ENCODE measurements at regions not wholly inside any gene's neighbourhood (a gene's known extent, or its start where the extent isn't known, plus 50 kb on each side); places are given as distances from the start of the nearest gene placed in this dataset.

GRCh38 chr10:32205670-32206069 lies 141.3 kb downstream of the EPC1 start:
- Histone ChIP-seq H3K36me3 (no peaks in the 10 kb centered on the region), H3K27me3 (no peaks in the 10 kb centered on the region), H3K9me3 (no peaks in the 10 kb centered on the region), H3K9ac (ENCODE audit: low read depth in 2 of 2, low read length in 2 of 2) (no peak overlapping the region), H3K4me3 (no peak overlapping the region), H3K4me1 (no peaks in the 10 kb centered on the region), H3K27ac (no peak overlapping the region)
- TF ChIP-seq CTCF (IDR thresholded peaks at IDR 0.05): no peak
- intact Hi-C loops (cut with DNase I): no loop called here
- no peak for DNase-seq

DNA sequence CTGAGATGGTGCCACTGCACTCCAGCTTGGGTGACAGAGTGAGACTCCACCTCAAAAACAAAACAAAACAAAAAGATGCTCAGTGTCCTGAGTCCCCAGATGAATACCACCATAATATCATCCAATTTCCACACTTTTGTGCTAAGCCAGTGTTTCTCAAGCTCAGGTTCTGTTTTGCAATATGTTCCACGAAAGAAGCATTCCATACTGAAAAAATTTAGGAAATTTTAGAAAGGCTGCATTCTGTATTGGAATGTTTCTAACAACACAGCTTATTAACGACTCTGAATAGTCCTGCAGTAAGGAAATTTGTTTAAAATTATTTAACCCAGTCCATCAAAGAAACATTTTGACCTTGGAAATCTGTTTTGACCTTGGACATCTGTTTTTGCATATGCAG lies 142.4 kb downstream of the EPC1 start:
- TF ChIP-seq CTCF (IDR thresholded peaks at IDR 0.05): no peak
- no peaks in the 10 kb centered on the region for H3K9me3 ChIP-seq
- no peak overlapping the region for H3K27ac ChIP-seq
- H3K36me3 ChIP-seq: no peaks in the 10 kb centered on the region
- intact Hi-C loops (cut with DNase I): no loop called here
- H3K9ac ChIP-seq (ENCODE audit: low read depth in 2 of 2, low read length in 2 of 2): no peak overlapping the region
- H3K27me3 ChIP-seq: no peaks in the 10 kb centered on the region
- no peak for DNase-seq
- H3K4me3 ChIP-seq: no peak overlapping the region
- H3K4me1 ChIP-seq: no peaks in the 10 kb centered on the region

DNA sequence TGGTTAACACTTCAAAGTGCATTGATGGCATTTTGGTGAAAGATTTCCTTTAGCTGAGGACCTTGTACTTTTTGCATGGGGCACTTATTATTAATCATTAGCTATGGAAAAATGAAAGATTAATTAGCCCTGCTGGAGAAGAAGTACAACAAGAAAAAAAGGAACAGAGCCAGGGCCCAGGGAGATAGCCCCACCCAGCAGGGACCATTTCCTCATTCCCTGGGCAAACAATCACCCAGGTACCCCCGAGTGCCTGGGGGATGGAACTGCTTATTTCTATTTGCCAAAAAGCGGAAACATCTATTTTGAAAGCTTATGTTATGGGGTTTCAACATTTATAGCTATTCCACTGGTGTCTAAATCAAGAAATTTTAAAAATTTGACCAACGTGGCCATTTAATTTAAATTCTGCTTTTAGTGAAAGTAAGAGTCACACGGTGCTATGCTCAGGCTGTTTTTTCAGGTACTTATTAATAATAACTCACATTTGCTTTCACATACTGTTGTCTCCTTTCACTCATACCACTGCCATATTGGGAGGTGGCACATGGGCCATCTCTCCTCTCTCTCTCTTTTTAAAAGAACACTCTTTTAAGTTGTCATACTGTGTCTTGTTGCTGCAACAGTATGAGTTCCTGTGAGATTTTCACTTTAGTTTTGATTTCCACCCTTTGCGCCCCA lies 143.6 kb upstream of the KIF5B start:
- intact Hi-C loops (cut with DNase I): loop anchor here (10.0 kb wide), 2 partner anchors 145 kb away; partner anchors contain the start of genes EPC1 and KIF5B
- H3K27ac ChIP-seq: no peak overlapping the region

DNA sequence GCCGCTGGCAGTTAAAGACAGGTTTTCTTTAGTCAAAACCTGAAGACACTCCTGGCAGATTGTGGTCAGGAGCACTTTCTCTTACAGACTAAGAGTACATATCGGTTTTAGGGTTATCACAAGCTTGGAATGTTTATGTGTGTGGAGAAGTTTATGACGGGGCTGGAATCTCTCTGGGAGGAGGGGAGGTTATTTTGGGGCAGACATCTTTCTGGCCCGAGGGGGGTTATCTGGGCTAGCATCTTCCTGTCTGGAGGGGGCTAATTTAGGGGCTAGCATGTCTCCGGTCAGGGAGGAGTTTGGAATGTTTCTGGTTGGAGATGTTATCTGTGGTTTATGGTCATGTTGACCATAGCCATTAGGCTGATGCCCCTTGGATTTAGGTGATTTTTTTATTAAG lies 141.2 kb upstream of the KIF5B start:
- Histone ChIP-seq H3K4me1 (no peaks in the 10 kb centered on the region), H3K27me3 (no peaks in the 10 kb centered on the region), H3K9ac (ENCODE audit: low read depth in 2 of 2, low read length in 2 of 2) (no peak overlapping the region), H3K36me3 (no peaks in the 10 kb centered on the region), H3K4me3 (no peak overlapping the region), H3K9me3 (no peaks in the 10 kb centered on the region), H3K27ac (no peak overlapping the region)
- intact Hi-C loops (cut with DNase I): loop anchor here (10.0 kb wide), 2 partner anchors 143 to 147 kb away; partner anchors contain the start of genes EPC1 and KIF5B
- DNase-seq: no peak
- TF ChIP-seq CTCF (IDR thresholded peaks at IDR 0.05): no peak

More for the DNA sequence above, 143.6 kb upstream of the KIF5B start:
- H3K9me3 ChIP-seq: no peaks in the 10 kb centered on the region
- TF ChIP-seq CTCF (IDR thresholded peaks at IDR 0.05): no peak
- no peak for DNase-seq
- no peak overlapping the region for H3K4me3 ChIP-seq
- H3K9ac ChIP-seq (ENCODE audit: low read depth in 2 of 2, low read length in 2 of 2): no peak overlapping the region
- no peaks in the 10 kb centered on the region for H3K27me3 ChIP-seq
- H3K36me3 ChIP-seq: no peaks in the 10 kb centered on the region
- no peaks in the 10 kb centered on the region for H3K4me1 ChIP-seq

- H3K27ac ChIP-seq: no peak overlapping the region
- no peak overlapping the region for H3K9ac ChIP-seq (ENCODE audit: low read depth in 2 of 2, low read length in 2 of 2)
- intact Hi-C loops (cut with DNase I): loop anchor here (10.0 kb wide), 2 partner anchors 136 to 154 kb away; partner anchors contain the start of genes EPC1 and KIF5B
- no peaks in the 10 kb centered on the region for H3K27me3 ChIP-seq
- H3K36me3 ChIP-seq: no peaks in the 10 kb centered on the region
- no peaks in the 10 kb centered on the region for H3K9me3 ChIP-seq
- no peaks in the 10 kb centered on the region for H3K4me1 ChIP-seq
- TF ChIP-seq CTCF (IDR thresholded peaks at IDR 0.05): peak; percentile 63
- H3K4me3 ChIP-seq: no peak overlapping the region
- DNase-seq: no peak
Observed at GRCh38 chr10:32190890-32191491, 134.8 kb upstream of the KIF5B start.

Data from colonic mucosa (tissue), 4 donors.